ENCODE measurements at regions not wholly inside any gene's neighbourhood (a gene's known extent, or its start where the extent isn't known, plus 50 kb on each side); places are given as distances from the start of the nearest gene placed in this dataset.
A peak's percentile ranks its signal among the peaks of the same experiment; 100 is the strongest.
"Not testable (repeated sequence)": the region's sequence is repeated elsewhere in the genome, so short reads cannot be mapped to it uniquely, and the experiment has no call there.

DNA sequence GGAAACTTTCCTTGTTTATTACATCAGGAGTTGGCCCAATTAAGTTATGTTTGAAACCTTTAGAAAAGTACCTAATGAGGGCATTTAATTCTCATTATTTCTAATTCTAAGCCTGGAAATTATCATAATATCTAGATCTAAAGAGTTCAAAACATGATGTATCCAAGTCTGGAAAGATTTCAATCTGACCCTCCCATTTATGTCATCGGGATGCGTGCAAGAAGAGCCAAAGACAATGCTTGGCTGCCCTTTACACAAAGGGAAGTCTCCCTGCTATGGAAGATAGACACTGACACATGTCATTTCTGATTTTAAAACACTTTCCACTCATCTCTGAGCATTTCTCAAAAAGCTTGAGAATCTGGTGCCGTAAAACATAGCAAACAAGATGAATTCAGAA lies 222.4 kb downstream of the ANTXR2 start:
- no peak for DNase-seq

DNA sequence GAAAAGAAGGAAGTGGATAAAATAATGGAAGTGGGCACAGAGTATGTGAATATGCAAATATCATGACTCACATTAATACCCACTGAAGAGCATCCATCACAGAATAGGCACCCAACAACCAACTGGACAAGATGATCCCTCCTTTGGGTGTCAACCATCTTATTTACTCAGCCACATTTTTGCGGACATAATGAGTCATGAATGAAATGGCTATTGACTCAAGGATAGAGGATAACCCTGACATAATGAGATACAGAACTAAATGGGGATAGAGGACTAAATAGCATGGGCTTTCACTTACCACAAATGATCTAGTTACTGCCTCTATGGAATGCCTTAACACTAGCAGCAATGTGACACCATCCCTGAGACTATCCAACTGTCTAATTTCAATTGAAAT lies 224.7 kb downstream of the ANTXR2 start:
- DNase-seq, result no peak

GRCh38 chr4:79847411-79847810 lies 225.6 kb downstream of the ANTXR2 start:
- no peak for DNase-seq

DNA sequence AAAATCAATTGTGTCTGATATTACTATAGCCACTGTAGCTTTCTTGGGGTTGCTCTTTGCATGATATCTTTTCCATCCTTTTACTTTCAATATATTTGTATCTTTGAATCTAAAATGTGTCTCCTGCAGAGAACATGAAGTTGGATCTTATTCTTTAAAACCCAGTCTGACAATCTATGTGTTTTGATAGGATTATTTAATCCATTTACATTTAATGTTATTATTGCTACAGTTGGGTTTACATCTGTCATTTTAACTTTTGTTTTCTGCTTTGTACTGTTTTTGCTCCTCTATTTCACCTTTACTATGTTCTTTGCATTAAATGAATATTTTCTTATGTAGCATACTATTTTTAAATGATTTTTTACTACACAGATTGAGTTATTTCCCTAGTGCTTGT lies 230.9 kb downstream of the ANTXR2 start:
- no peak for DNase-seq

DNA sequence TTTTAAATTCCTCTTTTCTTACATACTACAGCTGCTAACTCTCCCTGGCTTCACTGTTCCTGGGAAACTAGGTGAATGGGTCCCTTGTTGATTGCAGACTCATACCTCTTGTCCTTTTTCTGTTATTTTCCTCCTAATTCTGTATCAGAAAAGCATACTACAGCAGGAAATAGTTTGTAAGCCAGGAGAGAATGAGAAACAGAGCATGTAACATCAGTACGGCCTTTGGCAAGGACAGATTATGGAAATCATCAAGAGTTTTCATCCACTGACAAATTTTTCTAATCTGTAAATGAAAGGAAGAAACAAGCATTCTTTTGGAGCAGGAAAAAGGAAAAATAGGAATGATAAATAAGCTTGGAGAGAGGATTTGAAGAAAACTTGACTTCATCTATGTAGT lies 239.2 kb downstream of the ANTXR2 start:
- DNase-seq, result no peak

- DNase-seq, result no peak
Measured at GRCh38 chr4:79831701-79832514, 241.1 kb downstream of the ANTXR2 start.

- DNase-seq, result peak; percentile 50
Measured at GRCh38 chr4:79831119-79831528, 241.9 kb downstream of the ANTXR2 start.

- no peak for DNase-seq
Measured at GRCh38 chr4:79827283-79827682, 245.7 kb downstream of the ANTXR2 start.

DNA sequence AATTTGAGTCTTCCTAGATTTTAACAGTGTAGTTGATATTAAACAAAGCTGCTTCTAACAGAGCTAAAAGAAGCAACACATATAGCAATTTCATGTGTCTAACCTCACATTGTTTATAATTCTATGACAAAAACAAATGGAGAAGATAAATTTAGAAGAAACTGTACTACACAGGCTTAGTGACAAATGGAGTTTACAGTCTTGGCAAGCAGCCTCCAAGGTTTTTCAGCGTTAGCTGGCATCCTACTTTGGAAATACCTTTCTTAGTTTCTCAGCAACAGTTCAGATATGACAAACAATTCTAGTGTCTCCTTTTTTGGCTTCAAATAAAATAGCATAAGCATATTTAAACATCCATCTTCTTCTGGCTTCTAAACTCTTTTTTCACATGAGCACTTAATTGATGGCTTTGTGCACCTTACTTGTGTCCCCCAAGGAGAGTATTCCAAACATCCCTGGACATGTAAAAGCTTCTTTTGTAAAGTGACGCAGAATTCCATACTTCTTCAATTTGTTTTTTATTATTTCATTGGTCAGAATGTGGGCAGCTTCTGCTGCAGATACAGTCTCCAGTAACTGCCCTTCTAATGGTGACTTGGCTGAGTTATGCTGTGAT lies 249.8 kb downstream of the ANTXR2 start:
- no peak for DNase-seq

- DNase-seq, result no peak
Measured at GRCh38 chr4:79820427-79820826, 252.6 kb downstream of the ANTXR2 start.

DNA sequence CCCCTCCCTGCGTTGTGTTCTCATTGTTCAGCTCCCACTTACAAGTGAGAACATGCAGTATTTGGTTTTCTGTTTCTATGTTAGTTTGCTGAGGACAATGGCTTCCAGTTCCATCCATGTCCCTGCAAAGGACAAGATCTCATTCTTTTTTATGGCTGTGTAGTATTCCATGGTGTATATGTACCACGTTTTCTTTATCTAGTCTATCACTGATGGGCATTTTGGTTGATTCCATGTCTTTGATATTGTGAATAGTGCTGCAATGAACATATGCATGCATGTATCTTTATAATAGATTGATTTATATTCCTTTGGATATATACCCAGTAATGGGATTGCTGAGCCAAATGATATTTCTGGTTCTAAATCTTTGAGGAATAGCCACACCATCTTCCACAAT lies 265.1 kb downstream of the ANTXR2 start:
- DNase-seq, result not testable (repeated sequence)

- DNase-seq, result no peak
Measured at GRCh38 chr4:79798047-79798446, 275.0 kb downstream of the ANTXR2 start.

- DNase-seq, result no peak
Measured at GRCh38 chr4:79796948-79797347, 276.1 kb downstream of the ANTXR2 start.

GRCh38 chr4:79788884-79789283 lies 284.1 kb downstream of the ANTXR2 start:
- no peak for DNase-seq

- no peak for DNase-seq
Measured at GRCh38 chr4:79780129-79780528, 292.9 kb downstream of the ANTXR2 start.

DNA sequence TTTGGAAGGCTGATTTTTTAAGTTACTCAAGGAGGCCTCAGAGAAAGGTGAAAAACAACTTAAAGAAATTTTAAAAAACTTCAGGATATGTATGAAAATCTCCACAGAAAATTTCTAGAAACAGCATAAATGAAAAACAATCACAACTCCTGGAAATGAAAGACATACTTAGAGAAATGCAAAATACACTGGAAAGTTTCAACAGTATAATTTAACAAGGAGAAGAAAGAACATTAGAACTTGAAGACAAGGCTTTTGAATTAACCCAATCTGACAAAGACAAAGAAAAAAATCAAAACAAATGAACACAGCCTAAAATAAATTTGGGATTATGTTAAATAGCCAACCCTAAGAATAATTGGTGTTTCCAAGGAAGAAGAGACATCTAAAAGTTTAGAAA lies 300.5 kb downstream of the ANTXR2 start:
- no peak for DNase-seq

GRCh38 chr4:79764120-79764519 lies 308.9 kb downstream of the ANTXR2 start:
- DNase-seq, result no peak

DNA sequence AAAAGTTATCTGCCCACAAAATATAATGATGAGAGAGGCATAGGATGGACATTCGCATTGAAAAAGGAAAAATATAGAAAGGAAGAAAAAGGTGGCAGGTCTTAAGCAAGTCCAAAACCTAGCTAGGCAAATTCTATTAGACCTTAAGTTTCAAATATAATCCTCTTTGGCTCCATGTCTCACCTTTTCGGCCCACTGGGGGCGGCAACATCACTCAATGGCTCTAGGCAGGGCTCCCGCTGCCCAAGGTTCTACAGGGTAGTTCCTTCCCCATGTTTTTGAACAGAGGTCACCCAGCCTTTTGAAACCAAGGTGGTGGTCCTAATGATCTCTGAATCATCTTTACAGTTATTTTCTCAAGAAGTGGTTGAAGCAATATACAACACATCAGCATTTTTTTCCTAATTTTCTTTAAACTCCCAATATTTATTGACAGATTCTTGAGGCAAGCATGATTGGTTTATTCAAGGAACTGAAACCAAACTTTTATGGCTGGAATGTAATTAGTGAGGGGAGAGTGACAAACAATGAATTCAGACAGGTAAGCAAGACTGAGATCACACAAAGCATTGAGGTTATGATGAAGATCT lies 309.4 kb downstream of the ANTXR2 start:
- DNase-seq, result no peak

GRCh38 chr4:79759793-79760192 lies 313.2 kb downstream of the ANTXR2 start:
- DNase-seq, result no peak

GRCh38 chr4:79757600-79757999 lies 315.4 kb downstream of the ANTXR2 start:
- DNase-seq, result no peak

DNA sequence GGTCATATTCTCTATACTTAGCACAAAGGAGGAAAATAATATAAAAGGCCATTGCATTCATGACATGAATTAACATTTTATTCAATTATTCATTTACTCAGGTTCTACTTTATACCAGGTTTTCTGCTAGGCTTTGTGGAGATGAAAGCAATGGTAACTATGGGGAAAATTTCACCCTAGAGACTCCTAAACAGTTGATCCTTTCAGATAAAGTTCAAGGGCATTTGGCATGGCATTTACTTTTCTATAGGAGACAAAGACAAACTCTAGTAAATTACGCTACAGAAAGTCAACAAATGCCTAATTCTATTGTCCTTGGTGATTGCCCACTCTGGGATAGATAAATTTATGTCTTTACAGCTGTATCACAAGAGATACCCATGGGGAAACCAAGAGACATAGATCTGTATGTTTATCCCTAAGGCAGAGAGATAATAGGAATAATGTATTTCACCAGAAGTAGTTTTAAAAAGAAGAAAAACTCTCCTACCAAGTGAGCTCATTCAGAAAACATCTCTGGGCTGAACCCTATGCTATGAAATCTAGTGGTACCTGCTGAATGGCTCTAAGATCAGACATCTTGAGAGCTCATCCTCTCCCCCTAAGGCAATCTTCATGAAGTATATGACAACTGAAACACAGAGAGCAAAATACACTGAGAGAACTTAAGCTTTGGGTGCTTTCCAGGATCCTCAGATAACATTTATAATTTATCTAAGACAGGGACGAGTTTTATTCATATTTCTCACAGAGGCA lies 316.7 kb downstream of the ANTXR2 start:
- DNase-seq, result no peak

- no peak for DNase-seq
Measured at GRCh38 chr4:79748835-79749234, 324.2 kb downstream of the ANTXR2 start.

DNA sequence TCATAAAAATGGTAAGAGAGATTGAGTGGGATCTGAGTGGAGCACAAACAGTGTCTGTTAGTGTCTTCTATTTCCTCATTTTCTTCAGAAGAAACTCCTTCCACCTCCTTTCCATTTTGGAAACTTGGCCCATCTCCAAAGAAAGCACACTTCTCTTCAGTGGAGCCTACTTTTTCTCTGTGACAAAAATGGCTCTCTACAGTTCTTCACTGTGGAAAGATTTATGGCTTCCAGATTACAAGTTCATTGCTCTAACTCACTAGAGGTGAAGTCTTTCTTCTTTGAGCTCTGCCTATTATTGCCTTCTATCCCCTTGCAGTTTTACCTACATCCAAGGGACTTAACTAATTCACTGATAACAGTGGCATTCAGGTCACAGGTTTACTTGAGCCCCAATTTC lies 325.8 kb downstream of the ANTXR2 start:
- DNase-seq, result no peak

- DNase-seq, result no peak
Measured at GRCh38 chr4:79743014-79743413, 330.0 kb downstream of the ANTXR2 start.

Measured in islet precursor cell (in vitro differentiated cells).